Renal pelvis (tissue), 1 donor: ENCODE measurements at regions not wholly inside any gene's neighbourhood (a gene's known extent, or its start where the extent isn't known, plus 50 kb on each side); places are given as distances from the start of the nearest gene placed in this dataset.
"Not testable (repeated sequence)": the region's sequence is repeated elsewhere in the genome, so short reads cannot be mapped to it uniquely, and the experiment has no call there.

Experiments used
- DNase-seq: peaks from one replicate; pipeline ENCODE4 v3.0.0-alpha.2; 2013

DNA sequence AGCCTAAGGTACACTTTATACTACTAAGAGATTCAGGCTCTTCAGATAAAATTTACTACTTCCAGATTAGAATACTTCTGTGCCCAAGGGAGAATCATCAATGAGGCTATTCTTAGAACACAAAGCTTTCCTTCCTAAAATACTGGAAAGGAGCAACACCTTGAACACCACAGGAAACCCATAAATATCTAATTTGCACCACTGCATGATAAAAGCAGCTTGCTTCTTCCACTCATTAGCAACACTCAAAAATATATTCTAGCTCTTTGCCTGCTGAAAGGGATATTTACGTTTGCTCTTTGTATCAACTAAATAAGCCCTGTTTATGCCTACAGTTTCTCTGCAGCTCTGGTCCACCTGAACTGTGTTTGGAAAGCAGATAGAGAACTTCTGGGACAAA lies 284.3 kb downstream of the RWDD3 start:
- no peak for DNase-seq

DNA sequence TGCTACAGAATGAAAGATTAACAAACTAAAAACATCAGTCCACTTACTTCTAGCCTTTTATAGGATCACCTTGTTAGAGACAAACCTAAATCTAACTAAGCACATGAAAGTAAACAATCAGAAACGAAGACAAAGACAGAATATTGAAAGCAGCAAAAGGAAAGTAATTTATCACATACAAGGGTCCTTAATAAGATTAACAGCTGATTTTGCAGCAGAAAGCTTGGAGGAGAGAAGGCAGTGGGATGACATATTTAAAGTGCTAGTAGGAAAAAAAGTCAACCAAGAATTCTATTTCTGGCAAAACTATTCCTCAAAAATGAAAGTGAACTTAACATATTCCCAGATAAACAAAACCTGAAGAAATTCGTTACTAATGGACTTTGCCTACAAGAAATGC lies 286.4 kb downstream of the RWDD3 start:
- no peak for DNase-seq

DNA sequence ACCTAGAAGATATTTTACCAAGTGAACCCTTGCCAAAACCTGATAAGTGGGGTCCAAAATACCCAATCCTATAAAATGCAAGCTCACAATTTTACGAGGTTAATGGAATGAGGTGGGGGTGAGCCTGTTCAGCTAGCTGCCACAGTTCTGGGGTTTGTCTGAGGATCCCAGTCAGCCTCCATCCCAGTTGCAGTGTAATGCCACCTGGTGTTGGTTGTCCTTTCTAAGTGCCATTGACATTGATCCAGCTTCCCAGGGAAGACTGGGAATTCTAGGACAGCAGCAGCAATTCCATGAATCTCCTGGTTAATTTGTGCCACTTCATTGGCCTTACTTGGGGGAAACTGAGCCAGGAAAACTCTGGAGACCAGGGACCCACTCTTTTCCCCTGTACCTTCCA lies 298.3 kb downstream of the RWDD3 start:
- DNase-seq: no peak

DNA sequence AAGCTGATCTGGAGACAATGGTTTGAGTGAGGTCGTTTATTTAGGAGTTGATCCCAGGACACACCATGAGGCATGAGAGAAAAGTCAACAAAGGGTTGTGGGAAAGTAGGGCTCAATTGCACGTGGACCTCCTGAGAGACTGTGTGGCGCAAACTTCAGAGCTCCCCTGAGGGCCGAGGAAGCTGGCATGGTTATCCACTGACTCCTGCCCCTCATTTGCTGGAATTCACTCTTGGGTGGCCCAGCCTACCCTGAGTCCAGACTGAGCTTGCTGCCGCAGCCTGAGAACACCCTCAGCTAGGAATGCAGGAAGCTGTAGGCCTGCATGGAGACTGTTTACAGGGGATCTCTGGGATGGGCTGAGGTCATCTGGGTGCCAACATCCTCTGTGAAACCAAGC lies 301.0 kb downstream of the RWDD3 start:
- DNase-seq: no peak

DNA sequence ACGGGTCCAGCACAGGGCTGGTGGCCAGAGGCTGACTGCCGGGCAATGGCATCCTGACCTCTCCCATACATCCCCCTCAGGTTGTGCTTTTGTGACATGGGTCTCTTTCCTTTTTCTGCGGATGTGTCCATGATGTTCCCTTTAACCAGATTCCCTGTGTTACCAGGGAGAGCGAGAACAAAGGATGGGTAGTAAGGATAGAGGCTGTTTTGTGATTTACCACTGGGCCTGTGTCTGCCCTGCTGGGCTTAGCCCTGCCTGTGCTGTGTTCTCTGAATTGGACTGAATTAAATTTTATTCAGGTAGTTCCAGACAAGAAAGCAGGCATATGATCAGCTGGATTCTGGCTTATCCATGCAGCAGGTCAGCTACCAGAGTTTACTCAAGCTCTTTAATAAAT lies 301.6 kb downstream of the RWDD3 start:
- DNase-seq: no peak

DNA sequence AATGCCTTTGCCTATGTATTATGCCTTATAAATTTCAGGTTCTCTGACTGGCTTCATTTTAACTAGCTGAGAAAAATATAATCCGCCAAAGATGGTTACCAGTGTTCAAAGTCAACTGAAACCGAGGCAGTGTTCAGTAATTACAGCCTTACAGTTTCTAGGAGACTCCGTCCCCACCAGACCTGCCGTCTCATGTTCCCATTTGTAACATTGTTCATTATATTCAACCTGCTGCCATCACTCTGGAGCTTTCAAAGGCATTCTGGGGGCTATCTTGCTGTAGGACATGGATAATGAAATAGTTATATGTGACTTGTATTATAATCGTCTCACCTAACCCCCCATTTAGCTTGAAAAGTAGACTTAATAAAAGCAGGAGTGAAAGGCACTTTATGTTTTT lies 302.5 kb downstream of the RWDD3 start:
- DNase-seq: no peak

- no peak for DNase-seq
Measured at GRCh38 chr1:95537176-95537575, 303.2 kb downstream of the RWDD3 start.

- not testable (repeated sequence) for DNase-seq
Measured at GRCh38 chr1:95538242-95538641, 304.2 kb downstream of the RWDD3 start.

GRCh38 chr1:95542936-95543335 lies 308.9 kb downstream of the RWDD3 start:
- no peak for DNase-seq

DNA sequence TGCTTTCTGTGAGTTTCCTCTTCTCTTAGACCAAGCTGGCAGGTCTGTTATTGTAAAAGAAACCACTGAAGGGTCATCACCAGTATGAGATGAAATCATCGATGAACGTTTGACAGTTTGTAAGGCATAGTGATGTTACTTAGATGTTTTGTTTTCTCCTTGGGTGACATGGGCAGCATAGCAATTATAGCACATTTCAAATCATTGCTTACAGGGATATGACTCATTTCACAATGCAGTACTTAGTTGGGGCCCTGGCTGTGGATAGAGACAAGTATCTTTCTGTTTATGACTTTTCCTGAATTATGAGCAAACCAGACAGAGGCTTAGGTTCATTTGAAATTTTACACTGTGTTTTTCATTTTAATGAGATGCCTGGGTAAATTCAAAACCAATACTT lies 313.0 kb downstream of the RWDD3 start:
- DNase-seq: no peak

DNA sequence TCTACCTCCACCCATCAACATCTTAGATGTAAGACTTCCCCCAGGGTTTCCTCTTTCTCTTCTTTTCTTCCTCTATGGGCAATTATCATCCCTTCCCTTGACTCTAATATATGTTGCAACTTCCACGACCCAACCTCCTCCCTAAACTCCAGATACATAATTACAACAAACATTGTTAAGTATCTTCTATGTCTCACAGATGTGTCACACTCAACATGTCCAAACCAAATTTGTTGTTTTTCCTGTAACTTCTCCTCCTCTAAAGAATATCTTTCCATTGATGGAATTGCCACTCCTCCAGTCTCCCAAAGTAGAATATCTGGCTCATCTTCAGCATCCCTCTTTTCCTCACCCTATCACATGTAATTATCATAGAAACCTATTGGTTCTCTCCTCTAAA lies 314.2 kb downstream of the RWDD3 start:
- no peak for DNase-seq

DNA sequence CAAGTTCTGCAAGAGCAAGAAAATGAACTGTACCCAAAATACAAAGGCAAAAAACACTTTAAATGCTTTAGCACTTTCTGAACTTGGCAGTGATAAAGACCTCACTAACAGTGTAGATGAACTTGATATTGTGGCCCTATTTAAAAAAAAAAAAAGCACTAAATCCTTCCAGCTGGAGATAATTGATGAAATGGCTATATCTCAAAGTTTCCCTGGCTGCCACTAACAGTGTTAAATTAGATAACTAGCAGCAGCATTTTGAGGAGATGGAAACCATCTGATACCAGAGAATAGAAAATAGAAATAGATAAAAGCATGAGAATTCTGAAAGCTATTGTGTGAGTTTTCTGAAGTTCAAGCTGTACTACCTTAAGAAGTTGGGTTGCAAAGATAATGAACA lies 317.2 kb downstream of the RWDD3 start:
- DNase-seq: no peak

GRCh38 chr1:95553595-95553994 lies 319.6 kb downstream of the RWDD3 start:
- no peak for DNase-seq

- DNase-seq: no peak
Measured at GRCh38 chr1:95554408-95554807, 320.4 kb downstream of the RWDD3 start.

GRCh38 chr1:95558791-95559190 lies 324.8 kb downstream of the RWDD3 start:
- no peak for DNase-seq

DNA sequence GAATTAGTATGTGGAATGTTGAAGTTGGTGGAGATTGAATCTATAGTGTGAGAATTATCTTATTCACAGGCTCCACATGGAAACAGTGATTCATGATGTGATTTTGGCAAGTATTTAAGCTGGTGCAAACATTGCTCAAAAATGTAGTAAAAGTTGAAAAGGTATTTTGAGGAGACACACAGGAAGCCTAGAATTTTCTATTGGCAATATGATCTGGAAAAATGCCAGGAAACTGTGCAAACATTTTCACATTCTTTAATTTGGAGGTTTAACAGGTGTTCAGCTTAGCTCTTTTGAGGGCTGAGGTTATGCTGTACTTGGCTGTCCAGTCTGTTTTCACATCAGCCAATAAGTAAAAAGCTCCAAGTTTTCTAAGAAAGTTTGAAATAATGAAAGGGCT lies 327.3 kb downstream of the RWDD3 start:
- DNase-seq: no peak

DNA sequence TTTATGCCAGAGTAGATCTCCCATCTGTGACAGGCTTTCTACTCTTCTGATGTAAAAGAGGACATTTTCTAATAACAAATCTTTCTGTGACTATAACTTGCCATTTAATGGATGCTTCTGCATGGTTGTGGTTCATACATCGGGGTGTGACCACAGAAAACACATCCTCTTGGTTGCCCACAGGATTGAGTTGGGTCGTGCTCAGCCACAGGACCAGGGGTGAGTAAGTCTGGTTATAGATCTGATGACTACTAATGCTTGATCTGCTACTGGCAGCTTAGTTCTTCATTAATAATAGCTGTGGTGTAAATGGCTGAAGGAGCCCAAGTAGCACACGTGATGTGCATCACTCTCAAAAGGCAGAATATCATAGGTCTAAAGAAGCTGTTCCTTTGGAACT lies 328.2 kb downstream of the RWDD3 start:
- no peak for DNase-seq

GRCh38 chr1:95572002-95572401 lies 338.0 kb downstream of the RWDD3 start:
- DNase-seq: no peak

GRCh38 chr1:95572962-95573361 lies 339.0 kb downstream of the RWDD3 start:
- DNase-seq: no peak

GRCh38 chr1:95575291-95575690 lies 341.3 kb downstream of the RWDD3 start:
- no peak for DNase-seq

DNA sequence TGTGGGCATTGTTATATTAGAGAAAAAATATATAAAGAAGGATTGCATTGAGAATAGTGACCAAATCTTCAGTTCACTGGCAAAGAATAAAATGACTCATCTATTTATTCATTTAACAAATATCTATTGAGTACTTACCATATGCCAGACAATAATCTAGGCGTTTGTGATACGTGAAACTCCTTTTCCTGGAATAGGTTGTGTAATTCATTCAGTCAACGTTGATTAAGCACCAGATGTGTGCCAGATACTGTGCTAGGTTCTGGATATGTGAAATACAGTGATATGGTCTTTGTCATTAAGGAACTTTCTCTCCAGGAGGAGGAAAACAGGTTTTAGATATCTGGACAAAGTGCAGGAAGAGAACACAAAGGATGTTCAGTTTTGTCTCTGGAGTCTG lies 344.5 kb downstream of the RWDD3 start:
- DNase-seq: no peak

DNA sequence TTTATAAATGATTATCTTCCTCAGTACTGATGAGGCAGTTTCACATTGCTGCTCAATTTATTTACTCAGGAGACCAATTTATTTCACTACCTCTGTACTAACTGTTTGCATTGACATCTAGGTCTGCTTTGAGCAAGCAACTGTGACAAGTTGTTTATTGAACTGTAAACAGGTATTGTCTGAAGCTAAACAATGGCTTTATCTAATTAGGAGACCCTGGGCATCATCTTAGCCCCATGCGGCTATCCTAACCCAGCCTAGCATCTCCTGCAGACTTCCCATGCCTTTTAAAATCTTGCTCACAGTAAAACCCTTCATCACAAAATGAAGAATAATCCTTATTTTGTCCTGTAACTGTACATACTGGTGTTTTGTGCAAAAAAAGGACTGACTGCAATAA lies 348.2 kb downstream of the RWDD3 start:
- DNase-seq: no peak

DNA sequence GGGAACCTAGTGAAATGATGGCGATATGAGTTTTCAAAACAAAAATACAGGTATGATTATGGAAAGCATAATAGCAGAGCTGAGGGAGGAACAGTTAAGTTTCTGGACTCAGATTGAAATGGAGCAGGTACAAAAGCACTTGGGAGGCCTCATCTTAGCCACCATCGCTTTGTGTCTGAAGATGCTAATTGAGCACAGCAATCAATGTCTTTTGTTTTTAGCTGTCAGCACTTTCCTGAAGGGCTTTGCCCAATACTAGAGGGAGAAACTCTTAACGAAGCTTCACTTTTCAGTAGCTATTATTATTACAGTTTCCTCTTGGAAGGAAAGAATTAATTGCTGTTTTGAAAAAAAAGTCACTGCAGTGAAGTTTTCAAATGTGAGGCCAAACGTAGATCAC lies 348.7 kb downstream of the RWDD3 start:
- DNase-seq: no peak

DNA sequence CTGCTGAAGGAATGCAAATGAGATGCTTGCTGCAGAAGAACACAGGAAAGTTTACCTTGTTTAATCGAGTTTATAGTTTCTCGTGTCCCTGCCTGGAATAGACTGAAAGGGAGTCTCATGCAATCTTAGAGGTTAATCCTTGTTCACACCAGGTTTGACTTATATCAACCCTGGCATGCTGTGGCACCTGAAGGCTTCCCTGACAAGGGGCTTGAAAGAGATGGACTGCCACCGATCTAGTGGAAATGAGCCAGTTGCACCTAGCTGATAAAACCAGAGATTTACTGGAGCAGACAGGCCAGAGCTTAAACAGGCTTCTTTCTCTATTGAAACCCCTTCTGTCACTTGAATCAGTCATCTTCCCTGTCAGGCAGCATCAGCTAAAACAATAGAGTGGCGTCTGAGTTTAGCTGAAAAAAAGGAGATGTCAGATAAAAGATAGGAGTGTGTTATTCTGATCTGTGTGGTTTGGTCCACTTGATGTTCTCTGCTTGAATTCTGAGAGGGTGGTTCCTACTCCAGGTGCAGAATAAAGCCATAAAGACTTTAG lies 349.7 kb downstream of the RWDD3 start:
- DNase-seq: no peak

- DNase-seq: no peak
Measured at GRCh38 chr1:95584315-95584714, 350.3 kb downstream of the RWDD3 start.
